G401 (cell line): ENCODE measurements at regions not wholly inside any gene's neighbourhood (a gene's known extent, or its start where the extent isn't known, plus 50 kb on each side); places are given as distances from the start of the nearest gene placed in this dataset.
"Not testable (repeated sequence)": the region's sequence is repeated elsewhere in the genome, so short reads cannot be mapped to it uniquely, and the experiment has no call there.

Experiments used
- DNase-seq: peaks from one replicate; pipeline ENCODE4 v3.0.0-alpha.2; 2015; ENCODE audit warnings: low spot score
- in situ Hi-C: cut with HindIII; loops from 2 replicates; pipeline ENCODE4 v1.10.0; 2016; ENCODE audit warnings: low sequenced_read_pairs, mixed read lengths

- in situ Hi-C loops = no loop called here
- no peak for DNase-seq
Measured at GRCh38 chr5:96322217-96322616, 110.8 kb downstream of the PCSK1 start.

GRCh38 chr5:96321345-96321744 is 111.7 kb downstream of the PCSK1 start:
- DNase-seq = no peak
- in situ Hi-C loops = no loop called here

GRCh38 chr5:96320797-96321196 is 112.3 kb downstream of the PCSK1 start:
- in situ Hi-C loops = no loop called here
- no peak for DNase-seq

GRCh38 chr5:96319981-96320739 is 112.9 kb downstream of the PCSK1 start:
- DNase-seq, in situ Hi-C loops: not testable (repeated sequence)

- DNase-seq = no peak
- in situ Hi-C loops = no loop called here
Measured at GRCh38 chr5:96318569-96319110, 114.4 kb downstream of the PCSK1 start.

- no peak for DNase-seq
- in situ Hi-C loops = no loop called here
Measured at GRCh38 chr5:96317945-96318344, 115.1 kb downstream of the PCSK1 start.

GRCh38 chr5:96316487-96316886 is 116.6 kb downstream of the PCSK1 start:
- in situ Hi-C loops = no loop called here
- DNase-seq = no peak

GRCh38 chr5:96316017-96316416 is 117.0 kb downstream of the PCSK1 start:
- no peak for DNase-seq
- in situ Hi-C loops = no loop called here

- in situ Hi-C loops = no loop called here
Measured at GRCh38 chr5:96315431-96315830, 117.6 kb downstream of the PCSK1 start.

GRCh38 chr5:96312383-96312782 is 120.7 kb downstream of the PCSK1 start:
- DNase-seq = no peak
- in situ Hi-C loops = no loop called here

More at GRCh38 chr5:96315431-96315830, 117.6 kb downstream of the PCSK1 start:
- no peak for DNase-seq

GRCh38 chr5:96307047-96307446 is 126.0 kb downstream of the PCSK1 start:
- DNase-seq, in situ Hi-C loops: not testable (repeated sequence)

- no peak for DNase-seq
- in situ Hi-C loops = no loop called here
Measured at GRCh38 chr5:96302174-96302738, 130.8 kb downstream of the PCSK1 start.

- in situ Hi-C loops = no loop called here
- no peak for DNase-seq
Measured at GRCh38 chr5:96300976-96301375, 132.1 kb downstream of the PCSK1 start.

- in situ Hi-C loops = no loop called here
- DNase-seq = no peak
Measured at GRCh38 chr5:96297867-96298266, 135.2 kb downstream of the PCSK1 start.

GRCh38 chr5:96297290-96297689 is 135.8 kb downstream of the PCSK1 start:
- DNase-seq = no peak
- in situ Hi-C loops = no loop called here

GRCh38 chr5:96294884-96295202 is 138.2 kb downstream of the PCSK1 start:
- no peak for DNase-seq

GRCh38 chr5:96293966-96294883 is 138.8 kb downstream of the PCSK1 start:
- DNase-seq = no peak
- in situ Hi-C loops = no loop called here

More at GRCh38 chr5:96294884-96295202, 138.2 kb downstream of the PCSK1 start:
- in situ Hi-C loops = no loop called here

GRCh38 chr5:96292582-96293247 is 140.3 kb downstream of the PCSK1 start:
- in situ Hi-C loops = no loop called here
- no peak for DNase-seq

GRCh38 chr5:96289287-96289686 is 143.8 kb downstream of the PCSK1 start:
- in situ Hi-C loops, DNase-seq: not testable (repeated sequence)
